GM12878 (cell line): ENCODE measurements at regions not wholly inside any gene's neighbourhood (a gene's known extent, or its start where the extent isn't known, plus 50 kb on each side); places are given as distances from the start of the nearest gene placed in this dataset.

Experiments
- ATAC-seq: fragments of 200-7000 bp; cut with Tn5 transposase; 3 replicates; pipeline ENCODE4 v1.9.1; 2020; ENCODE audit warnings: mild to moderate bottlenecking, moderate library complexity
- BruUV-seq: library from RNA; stranded (reverse); fragments of 400-500 nt; replicated peaks from 2 replicates; lab custom pipeline; 2021; lab: Mats Ljungman, UMichigan
- CTCF ChIA-PET: fragments of 300-600 bp; sonication (Branson Sonifier 250); formaldehyde crosslinking; extraction: SDS; loops from one replicate; lab custom pipeline; 2021; ENCODE audit warnings: inconsistent platforms; lab: Yijun Ruan, JAX
- POLR2A ChIA-PET: fragments of 350-600 bp; formaldehyde crosslinking; extraction: SDS; loops from one replicate; lab custom pipeline; 2021; ENCODE audit warnings: inconsistent platforms; lab: Charles Lee
- RAD21 ChIA-PET: fragments of 300-600 bp; sonication (Branson Sonifier 250); formaldehyde crosslinking; loops from one replicate; lab custom pipeline; 2023; ENCODE audit warnings: antibody characterized with exemption; ENCODE audit not compliant: unreplicated experiment; lab: Charles Lee
- SMC1A ChIA-PET: fragments of 300-600 bp; sonication (Branson Sonifier 250); formaldehyde crosslinking; loops from one replicate; lab custom pipeline; 2023; ENCODE audit not compliant: unreplicated experiment, uncharacterized antibody; lab: Charles Lee
- DNase-seq: peaks from one replicate; pipeline ENCODE4 v3.0.0-alpha.2; 2011; ENCODE audit warnings: low read depth, low spot score
- FAIRE-seq: peaks from 3 replicates; lab custom pipeline; 2011; peaks lifted over from hg19 to GRCh38; lab: Jason Lieb, UNC
- H2AFZ ChIP-seq: 2 replicates; pipeline ENCODE4 v1.6.0; 2011; ENCODE audit warnings: low read depth, low read length, control low read depth; ENCODE audit not compliant: control insufficient read depth
- H3K27ac ChIP-seq: 2 replicates; pipeline ENCODE4 v1.5.1; 2011; ENCODE audit warnings: control low read depth; ENCODE audit not compliant: control insufficient read depth, insufficient read depth
- H3K27me3 ChIP-seq, 2 experiments: replicated peaks in 1 of 2; 2 replicates each; pipeline versions ENCODE4 v1.6.0 to v1.6.1; 2011; ENCODE audit warnings: low read length in 1 of 2; ENCODE audit not compliant: control insufficient read depth in 2 of 2, insufficient read depth in 2 of 2
- H3K36me3 ChIP-seq, 2 experiments: 2 replicates each; pipeline ENCODE4 v1.5.1; 2011; ENCODE audit warnings: low read length in 1 of 2; ENCODE audit not compliant: control insufficient read depth in 2 of 2, insufficient read depth in 2 of 2
- H3K4me1 ChIP-seq: 2 replicates; pipeline ENCODE4 v1.6.1; 2011; ENCODE audit warnings: mild to moderate bottlenecking, low read length, moderate library complexity, mixed read lengths; ENCODE audit not compliant: control insufficient read depth, insufficient read depth
- H3K4me2 ChIP-seq: 2 replicates; pipeline ENCODE4 v1.6.0; 2011; ENCODE audit warnings: control low read depth; ENCODE audit not compliant: control insufficient read depth, insufficient read depth
- H3K4me3 ChIP-seq: fragments of 200-600 bp; sonication (generic); 2 replicates; pipeline ENCODE4 v1.5.1; 2016
- H3K79me2 ChIP-seq: 2 replicates; pipeline ENCODE4 v1.6.0; 2011; ENCODE audit warnings: low read length; ENCODE audit not compliant: control insufficient read depth, insufficient read depth
- H3K9ac ChIP-seq: 2 replicates; pipeline ENCODE4 v1.8.0; 2011; ENCODE audit warnings: low read length, control low read depth, mixed read lengths; ENCODE audit not compliant: control insufficient read depth, insufficient read depth
- H3K9me3 ChIP-seq: replicated peaks from 3 replicates; pipeline ENCODE4 v1.5.1; 2011; ENCODE audit warnings: mild to moderate bottlenecking, low read length; ENCODE audit not compliant: control insufficient read depth, insufficient read depth
- H4K20me1 ChIP-seq: 2 replicates; pipeline ENCODE4 v1.6.0; 2011; ENCODE audit not compliant: control insufficient read depth, insufficient read depth
- CBX3 ChIP-seq: fragments of 200-600 bp; sonication (generic); IDR thresholded peaks from 2 replicates; pipeline ENCODE4 v1.6.1; 2016; ENCODE audit warnings: low read depth, borderline replicate concordance
- HDAC2 ChIP-seq: fragments of 200-600 bp; sonication (generic); IDR thresholded peaks from 2 replicates; pipeline ENCODE4 v1.6.1; 2017
- IRF4 ChIP-seq: IDR thresholded peaks from 2 replicates; pipeline ENCODE4 v1.6.1; 2011; ENCODE audit warnings: low read depth, low read length
- KLF5 ChIP-seq: fragments of 450-650 bp; IDR thresholded peaks from 2 replicates; pipeline ENCODE4 v1.6.1; 2014; ENCODE audit warnings: mild to moderate bottlenecking; ENCODE audit not compliant: partially characterized antibody
- MYB ChIP-seq: fragments of 150-350 bp; IDR thresholded peaks from 2 replicates; pipeline ENCODE4 v1.6.1; 2014; ENCODE audit warnings: mild to moderate bottlenecking, low read depth, low read length, borderline replicate concordance
- NFYB ChIP-seq: IDR thresholded peaks from 2 replicates; pipeline ENCODE4 v1.6.1; 2011; ENCODE audit warnings: low read depth, mild to moderate bottlenecking, low read length, improper control_type of control experiment, moderate library complexity; ENCODE audit not compliant: insufficient read depth
- in situ Hi-C: fragments of 300-500 bp; cut with MboI; formaldehyde crosslinking; loops from 9 replicates; pipeline ENCODE4 v1.14.3; 2018; ENCODE audit warnings: mixed read lengths
- intact Hi-C: fragments of 100-400 bp; cut with micrococcal nuclease; formaldehyde crosslinking; loops from one replicate; pipeline ENCODE4 v1.14.2; 2022; ENCODE audit not compliant: unreplicated experiment
- TF ChIP-seq, protein P1 (sequence below): fragments of 450-650 bp; IDR thresholded peaks from 2 replicates; pipeline ENCODE4 v1.6.1; 2017; ENCODE audit warnings: mild to moderate bottlenecking, moderate library complexity

DNA sequence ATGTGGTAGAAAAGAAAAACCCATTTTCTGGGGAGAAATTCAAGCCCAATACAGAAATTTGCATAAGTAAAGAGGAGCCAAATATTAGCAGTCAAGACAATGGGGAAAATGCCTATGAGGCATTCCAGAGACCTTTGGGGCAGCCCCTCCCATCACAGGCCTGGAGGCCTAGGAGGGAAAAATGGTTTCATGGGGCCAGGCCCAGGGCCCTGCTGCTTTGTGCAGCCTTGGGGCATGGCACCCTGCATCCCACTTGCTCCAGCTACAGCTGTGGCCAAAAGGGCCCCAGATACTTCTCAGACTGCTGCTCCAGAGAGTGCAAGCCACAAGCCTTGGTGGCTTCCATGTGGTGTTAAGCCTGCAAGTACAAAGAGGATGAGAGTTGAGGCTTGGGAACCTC, 51.3 kb upstream of the CYP1B1 start:
- intact Hi-C loops: no loop called here
- BruUV-seq: no TSS peak
- no peak for ATAC-seq

More for the DNA sequence above, 51.3 kb upstream of the CYP1B1 start:
- Histone ChIP-seq H3K4me1 (peaks cover 15% of the 10 kb centered on the region), H2AFZ (no peak overlapping the region), H3K79me2 (no peaks in the 10 kb centered on the region), H4K20me1 (no peaks in the 10 kb centered on the region), H3K36me3 (no peaks in the 10 kb centered on the region), H3K27ac (no peak overlapping the region), H3K27me3 (no peaks in the 10 kb centered on the region), H3K4me3 (no peak overlapping the region), H3K9ac (no peak overlapping the region), H3K4me2 (no peak overlapping the region), H3K9me3 (peaks cover 17% of the 10 kb centered on the region; the same call in 2 of the 3 replicates)
- ChIA-PET SMC1A (no interaction called here), RAD21 (no interaction called here), CTCF (no interaction called here), POLR2A (no interaction called here)
- in situ Hi-C loops: no loop called here
- FAIRE-seq (no peak), DNase-seq (no peak)
- TF ChIP-seq MYB (no peak), KLF5 (no peak), HDAC2 (no peak), CBX3 (no peak), NFYB (no peak), IRF4 (no peak)
- TF ChIP-seq, protein P1, sequence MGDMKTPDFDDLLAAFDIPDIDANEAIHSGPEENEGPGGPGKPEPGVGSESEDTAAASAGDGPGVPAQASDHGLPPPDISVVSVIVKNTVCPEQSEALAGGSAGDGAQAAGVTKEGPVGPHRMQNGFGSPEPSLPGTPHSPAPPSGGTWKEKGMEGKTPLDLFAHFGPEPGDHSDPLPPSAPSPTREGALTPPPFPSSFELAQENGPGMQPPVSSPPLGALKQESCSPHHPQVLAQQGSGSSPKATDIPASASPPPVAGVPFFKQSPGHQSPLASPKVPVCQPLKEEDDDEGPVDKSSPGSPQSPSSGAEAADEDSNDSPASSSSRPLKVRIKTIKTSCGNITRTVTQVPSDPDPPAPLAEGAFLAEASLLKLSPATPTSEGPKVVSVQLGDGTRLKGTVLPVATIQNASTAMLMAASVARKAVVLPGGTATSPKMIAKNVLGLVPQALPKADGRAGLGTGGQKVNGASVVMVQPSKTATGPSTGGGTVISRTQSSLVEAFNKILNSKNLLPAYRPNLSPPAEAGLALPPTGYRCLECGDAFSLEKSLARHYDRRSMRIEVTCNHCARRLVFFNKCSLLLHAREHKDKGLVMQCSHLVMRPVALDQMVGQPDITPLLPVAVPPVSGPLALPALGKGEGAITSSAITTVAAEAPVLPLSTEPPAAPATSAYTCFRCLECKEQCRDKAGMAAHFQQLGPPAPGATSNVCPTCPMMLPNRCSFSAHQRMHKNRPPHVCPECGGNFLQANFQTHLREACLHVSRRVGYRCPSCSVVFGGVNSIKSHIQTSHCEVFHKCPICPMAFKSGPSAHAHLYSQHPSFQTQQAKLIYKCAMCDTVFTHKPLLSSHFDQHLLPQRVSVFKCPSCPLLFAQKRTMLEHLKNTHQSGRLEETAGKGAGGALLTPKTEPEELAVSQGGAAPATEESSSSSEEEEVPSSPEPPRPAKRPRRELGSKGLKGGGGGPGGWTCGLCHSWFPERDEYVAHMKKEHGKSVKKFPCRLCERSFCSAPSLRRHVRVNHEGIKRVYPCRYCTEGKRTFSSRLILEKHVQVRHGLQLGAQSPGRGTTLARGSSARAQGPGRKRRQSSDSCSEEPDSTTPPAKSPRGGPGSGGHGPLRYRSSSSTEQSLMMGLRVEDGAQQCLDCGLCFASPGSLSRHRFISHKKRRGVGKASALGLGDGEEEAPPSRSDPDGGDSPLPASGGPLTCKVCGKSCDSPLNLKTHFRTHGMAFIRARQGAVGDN: no peak
